T-helper 2 cell treated with Interferon-gamma antibody and Interleukin-4, amounts not matched to agents 100 ng/mL and 5 ng/mL, for 36 hours (primary cell): ENCODE measurements at regions not wholly inside any gene's neighbourhood (a gene's known extent, or its start where the extent isn't known, plus 50 kb on each side); places are given as distances from the start of the nearest gene placed in this dataset.
"Not testable (repeated sequence)": the region's sequence is repeated elsewhere in the genome, so short reads cannot be mapped to it uniquely, and the experiment has no call there.

Experiments used
- intact Hi-C: fragments of 100-400 bp; cut with micrococcal nuclease; formaldehyde crosslinking; loops from one replicate; pipeline ENCODE4 v1.15.1; 2023

DNA sequence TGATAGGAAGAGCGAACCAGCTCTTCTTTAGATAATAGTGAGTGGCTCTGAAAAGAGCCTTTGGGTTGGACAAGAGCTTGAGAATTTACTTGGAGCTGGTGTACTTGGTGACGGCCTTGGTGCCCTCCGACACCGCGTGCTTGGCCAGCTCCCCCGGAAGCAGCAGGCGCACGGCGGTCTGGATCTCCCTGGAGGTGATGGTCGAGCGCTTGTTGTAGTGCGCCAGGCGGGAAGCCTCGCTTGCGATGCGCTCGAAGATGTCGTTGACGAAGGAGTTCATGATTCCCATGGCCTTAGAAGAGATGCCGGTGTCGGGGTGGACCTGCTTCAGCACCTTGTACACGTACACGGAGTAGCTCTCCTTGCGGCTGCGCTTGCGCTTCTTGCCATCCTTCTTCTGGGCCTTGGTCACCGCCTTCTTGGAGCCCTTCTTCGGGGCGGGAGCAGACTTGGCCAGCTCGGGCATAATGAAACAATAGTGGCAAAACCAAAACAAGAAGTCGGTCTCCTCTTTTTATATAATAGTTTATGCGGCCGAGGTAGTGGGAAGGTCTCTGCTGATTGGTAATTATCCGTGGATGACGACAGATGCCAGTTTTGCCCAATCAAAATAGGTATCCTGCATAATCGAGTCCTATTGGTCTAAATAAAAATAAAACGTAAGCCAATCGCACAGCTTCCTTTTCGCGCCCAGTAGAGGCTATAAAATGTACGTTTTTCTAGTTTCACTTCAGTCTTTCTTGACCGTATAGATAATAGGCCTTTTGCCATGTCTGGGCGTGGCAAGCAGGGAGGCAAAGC lies 104.6 kb downstream of the OR2B2 start:
- intact Hi-C loops: loop anchor here (1.0 to 5.0 kb wide), 5 partner anchors 58 to 1781 kb away; a partner anchor contains a TSS

DNA sequence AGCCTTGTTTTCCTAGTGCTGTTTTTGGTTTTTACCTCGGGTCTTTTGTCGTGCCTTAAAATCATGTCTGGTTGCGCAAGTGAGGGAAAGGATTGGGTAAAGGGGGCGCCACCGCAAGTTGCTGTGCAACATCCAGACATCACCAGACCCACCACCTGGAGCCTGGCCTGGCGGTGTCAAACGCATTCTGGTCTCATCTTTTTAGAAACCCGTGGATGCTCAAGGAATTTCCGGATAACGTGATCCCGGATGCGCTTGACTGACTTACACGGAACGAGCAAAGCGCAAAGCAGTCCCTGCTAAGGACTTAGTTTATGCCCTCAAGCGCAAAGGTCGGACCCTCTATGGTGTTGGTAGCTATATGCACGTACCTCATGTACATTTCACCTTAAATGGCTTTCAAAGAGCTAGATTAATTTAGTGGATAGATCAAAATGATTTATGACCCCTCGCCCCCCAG lies 105.2 kb downstream of the OR2B2 start:
- intact Hi-C loops: loop anchor here (1.0 to 5.0 kb wide), 2 partner anchors 11 to 660 kb away; a partner anchor contains a TSS

DNA sequence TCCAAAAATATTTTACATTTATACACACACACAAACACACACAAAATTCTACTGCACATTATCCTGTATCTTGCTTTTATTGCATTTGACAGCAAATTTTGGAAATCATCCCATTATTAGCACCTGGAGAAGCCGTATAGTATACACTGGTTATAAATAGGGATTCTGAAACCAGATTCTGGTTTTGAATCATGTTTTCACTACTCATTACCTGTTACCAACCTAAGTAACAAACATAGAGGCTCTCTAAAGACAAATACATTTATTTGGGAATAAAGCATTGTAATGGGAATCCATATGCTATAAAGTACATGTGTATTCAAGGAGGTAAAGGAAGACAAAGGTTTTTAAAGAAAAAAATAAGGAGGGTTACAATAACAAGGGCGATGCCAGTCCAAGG lies 106.8 kb downstream of the OR2B2 start:
- intact Hi-C loops: loop anchor here (5.0 kb wide), 1 partner anchor 658 kb away; a partner anchor contains a TSS

- intact Hi-C loops: loop anchor here (5.0 kb wide), 1 partner anchor 658 kb away; a partner anchor contains a TSS
Measured at GRCh38 chr6:27804851-27805250, 107.3 kb downstream of the OR2B2 start.

GRCh38 chr6:27800731-27801373 lies 111.3 kb downstream of the OR2B2 start:
- intact Hi-C loops: no loop called here

DNA sequence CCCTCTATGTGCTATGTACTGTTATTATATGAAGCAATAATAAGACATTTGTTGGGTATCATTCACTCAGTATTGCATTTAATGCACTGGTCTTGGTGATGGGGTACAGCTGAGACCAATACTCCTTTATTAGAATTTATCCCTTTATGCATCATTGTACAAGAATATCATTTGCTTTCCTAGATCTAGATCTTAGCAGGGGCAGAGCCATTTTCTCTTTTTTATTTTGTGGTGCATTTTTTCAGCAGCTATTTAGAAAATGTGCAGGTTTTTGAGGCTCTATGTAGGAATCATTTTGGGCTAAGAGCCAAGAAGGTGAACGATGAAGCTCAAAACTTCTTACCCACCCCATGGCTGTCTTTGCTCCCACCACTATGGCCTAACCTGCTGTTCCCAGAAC lies 114.2 kb downstream of the OR2B2 start:
- intact Hi-C loops: no loop called here

GRCh38 chr6:27796736-27797481 lies 115.3 kb downstream of the OR2B2 start:
- intact Hi-C loops: loop anchor here (1.0 kb wide), 2 partner anchors 9 to 25 kb away; no protein-coding TSS in a partner anchor

DNA sequence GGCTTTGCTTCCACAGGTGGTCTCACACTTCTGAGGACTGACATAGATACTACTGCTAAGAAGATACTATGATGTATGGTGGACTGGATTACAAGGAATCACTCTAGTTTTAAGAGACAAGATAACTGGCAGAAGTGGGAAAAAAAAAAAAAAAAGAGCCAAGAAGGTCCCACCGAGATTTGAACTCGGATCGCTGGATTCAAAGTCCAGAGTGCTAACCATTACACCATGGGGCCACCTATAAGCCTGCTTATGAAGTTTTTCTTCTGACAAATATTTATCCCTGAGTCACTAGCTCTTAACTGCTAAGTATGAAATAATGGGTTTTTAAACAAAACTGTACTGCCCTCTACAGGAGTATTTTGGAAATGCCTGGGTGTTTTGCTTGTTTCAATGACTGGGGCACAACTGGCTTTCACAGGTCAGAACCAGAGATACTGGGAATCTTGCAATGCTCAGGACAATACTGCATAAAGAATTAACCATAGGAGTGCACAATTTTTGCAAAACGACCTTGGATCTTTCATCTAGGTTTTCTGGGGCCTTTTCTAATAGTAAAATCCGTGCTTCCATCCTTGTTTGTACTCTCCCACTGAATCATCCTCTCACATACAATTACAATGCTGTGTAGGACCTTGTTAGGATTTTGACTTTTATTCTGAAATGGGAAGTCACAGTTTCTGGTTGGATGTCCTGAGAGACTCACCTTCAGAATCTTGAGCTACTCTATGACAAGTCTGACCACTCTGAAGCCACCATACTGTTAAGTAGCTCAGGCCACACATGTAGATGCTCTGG lies 116.3 kb downstream of the OR2B2 start:
- intact Hi-C loops: loop anchor here (1.0 kb wide), 2 partner anchors 10 to 24 kb away; no protein-coding TSS in a partner anchor

- intact Hi-C loops: no loop called here
Measured at GRCh38 chr6:27791182-27791943, 120.8 kb downstream of the OR2B2 start.

- intact Hi-C loops: not testable (repeated sequence)
Measured at GRCh38 chr6:27788376-27788775, 123.8 kb downstream of the OR2B2 start.

DNA sequence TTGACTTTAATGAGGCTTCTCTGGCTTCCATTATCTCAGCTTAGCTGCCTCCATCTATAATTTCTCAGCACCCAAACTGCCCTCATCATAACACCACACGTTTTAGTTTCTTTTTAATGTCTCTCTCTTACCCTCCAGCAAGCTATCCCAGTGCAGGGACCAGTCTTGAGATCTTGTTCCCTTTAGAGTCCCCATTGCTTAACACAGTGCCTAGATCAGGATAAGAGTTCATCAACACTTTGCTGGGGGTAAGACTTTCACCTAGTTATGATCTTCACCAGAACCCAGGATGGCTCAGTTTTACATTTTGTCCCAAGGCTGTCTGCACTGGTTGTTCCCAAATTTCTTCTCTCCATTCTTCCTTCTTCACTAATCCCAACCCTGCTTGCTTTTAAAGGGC lies 126.1 kb downstream of the OR2B2 start:
- intact Hi-C loops: no loop called here

DNA sequence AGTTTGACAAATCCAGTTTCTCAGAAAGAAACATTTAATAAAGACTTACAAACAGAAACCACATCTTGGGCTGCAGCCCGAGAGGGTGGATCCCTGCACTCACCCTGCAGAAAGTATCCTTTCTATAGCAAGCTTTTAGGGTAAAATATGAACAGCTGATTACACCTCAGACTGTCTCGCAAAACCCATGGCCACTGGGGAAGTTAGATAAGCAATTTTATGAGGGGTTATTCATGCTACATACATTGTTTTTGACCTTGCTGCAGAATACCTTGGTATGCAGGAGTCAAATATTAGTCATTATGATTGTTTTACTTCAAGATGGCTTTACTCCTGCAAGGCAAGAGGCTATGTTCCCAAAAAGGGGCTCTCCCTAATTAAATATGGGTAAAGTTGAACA lies 126.9 kb downstream of the OR2B2 start:
- intact Hi-C loops: no loop called here

- intact Hi-C loops: no loop called here
Measured at GRCh38 chr6:27782748-27783147, 129.4 kb downstream of the OR2B2 start.

GRCh38 chr6:27778625-27779417 lies 133.4 kb downstream of the OR2B2 start:
- intact Hi-C loops: no loop called here

DNA sequence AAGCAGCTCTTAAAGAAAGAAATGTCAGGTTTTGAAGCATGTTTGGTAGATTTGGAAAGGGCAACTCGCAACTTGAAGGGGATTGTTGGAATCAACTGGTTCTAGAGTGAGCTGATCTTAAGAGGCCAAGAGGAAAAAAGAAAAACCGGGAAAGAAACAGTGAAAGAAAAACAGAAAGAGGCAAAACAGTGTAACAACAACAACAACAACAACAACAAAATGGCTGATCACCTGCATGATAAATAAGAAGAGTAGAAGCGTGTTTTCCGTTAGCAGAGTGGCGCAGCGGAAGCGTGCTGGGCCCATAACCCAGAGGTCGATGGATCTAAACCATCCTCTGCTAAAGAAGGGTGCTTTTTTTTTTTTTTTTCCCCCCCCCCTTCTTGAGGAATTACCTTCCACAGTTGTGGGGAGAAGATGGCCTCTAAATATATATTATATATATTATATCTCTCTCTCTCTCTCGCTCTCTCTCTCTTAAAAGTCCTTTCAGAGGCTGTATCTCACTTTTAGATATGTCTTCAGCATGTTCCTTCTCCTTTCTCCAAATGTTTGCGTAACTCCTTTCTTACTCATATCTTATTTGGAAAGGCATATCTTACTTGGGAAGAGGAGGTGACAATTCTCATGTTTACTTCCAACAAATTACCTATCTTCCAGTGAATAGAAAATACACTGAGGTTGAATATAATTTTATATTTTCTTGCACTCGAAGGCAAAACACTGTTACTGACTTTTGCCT lies 134.4 kb downstream of the OR2B2 start:
- intact Hi-C loops: no loop called here

DNA sequence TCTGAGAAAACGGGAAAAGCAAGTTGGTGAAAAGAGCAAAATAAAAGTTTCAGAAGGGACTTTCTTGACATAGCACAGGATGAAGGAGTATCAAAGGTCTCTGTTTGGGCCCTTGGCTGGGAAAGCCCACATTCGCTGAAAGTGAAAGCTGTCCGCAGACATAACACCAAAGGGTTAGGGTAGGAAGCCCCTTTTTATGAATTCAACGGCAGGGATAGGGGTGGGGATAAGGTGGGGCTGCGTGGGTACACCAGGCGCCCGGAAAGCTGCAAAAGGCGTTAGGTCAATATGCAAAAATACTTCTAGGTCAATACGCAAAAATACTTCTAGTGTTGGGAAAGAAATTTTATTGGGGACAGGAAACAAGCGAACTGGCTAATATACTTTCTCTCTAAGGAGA lies 135.1 kb downstream of the OR2B2 start:
- intact Hi-C loops: no loop called here

DNA sequence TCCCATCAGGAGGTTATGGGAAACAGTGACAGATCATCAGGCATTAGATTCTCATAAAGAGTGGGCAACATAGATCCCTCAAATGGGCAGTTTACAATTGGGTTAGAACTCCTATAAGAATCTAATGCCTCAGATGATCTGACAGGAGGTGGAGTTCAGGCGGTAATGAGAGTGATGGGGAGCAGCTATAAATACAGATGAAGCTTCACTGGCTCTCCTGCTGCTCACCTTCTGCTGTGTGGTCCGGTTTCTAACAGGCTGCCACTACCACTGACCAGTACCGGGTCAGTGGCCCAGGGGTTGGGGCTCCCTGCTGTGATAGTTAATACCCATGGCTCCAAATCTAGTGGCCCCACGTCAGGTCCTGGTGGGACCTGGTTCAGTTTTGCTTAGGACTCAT lies 135.7 kb downstream of the OR2B2 start:
- intact Hi-C loops: no loop called here

GRCh38 chr6:27775796-27776184 lies 136.4 kb downstream of the OR2B2 start:
- intact Hi-C loops: no loop called here
